H1 (cell line): ENCODE measurements at regions not wholly inside any gene's neighbourhood (a gene's known extent, or its start where the extent isn't known, plus 50 kb on each side); places are given as distances from the start of the nearest gene placed in this dataset.

Experiments
- CTCF ChIA-PET: fragments of 300-600 bp; sonication (Branson Sonifier 250); formaldehyde crosslinking; loops from one replicate; lab custom pipeline; 2021; ENCODE audit not compliant: partially characterized antibody; lab: Charles Lee
- POLR2A ChIA-PET: fragments of 300-600 bp; sonication (Branson Sonifier 250); formaldehyde crosslinking; loops from one replicate; lab custom pipeline; 2021; ENCODE audit warnings: inconsistent platforms; ENCODE audit not compliant: partially characterized antibody; lab: Charles Lee
- DNase-seq, 2 experiments: peaks; one replicate each; pipeline versions ENCODE4 v3.0.0 to v3.0.0-alpha.2; 2010 to 2022; ENCODE audit warnings: low spot score in 2 of 2, low read depth in 1 of 2, mixed read lengths in 1 of 2
- FAIRE-seq: peaks from 2 replicates; lab custom pipeline; 2011; peaks lifted over from hg19 to GRCh38; lab: Jason Lieb, UNC
- H2AFZ ChIP-seq: 2 replicates; pipeline ENCODE4 v1.8.1; 2012; ENCODE audit warnings: low read length, inconsistent platforms
- H2AK5ac ChIP-seq: 2 replicates; pipeline ENCODE4 v1.6.1; 2013; ENCODE audit warnings: low read depth, low read length
- H2BK120ac ChIP-seq: replicated peaks from 2 replicates; pipeline ENCODE3; 2013; ENCODE audit warnings: low read depth, low read length, inconsistent platforms
- H2BK12ac ChIP-seq: 2 replicates; pipeline ENCODE4 v1.6.1; 2013; ENCODE audit warnings: low read depth, low read length
- H2BK15ac ChIP-seq: 2 replicates; pipeline ENCODE4 v1.6.1; 2013; ENCODE audit warnings: low read length
- H2BK20ac ChIP-seq: 2 replicates; pipeline ENCODE4 v1.6.1; 2013; ENCODE audit warnings: low read length
- H2BK5ac ChIP-seq: 2 replicates; pipeline ENCODE4 v1.6.1; 2013; ENCODE audit warnings: low read depth, low read length
- H3K14ac ChIP-seq: 2 replicates; pipeline ENCODE4 v1.6.1; 2013; ENCODE audit warnings: inconsistent platforms; ENCODE audit not compliant: insufficient read length
- H3K18ac ChIP-seq: 2 replicates; pipeline ENCODE4 v1.6.1; 2013; ENCODE audit warnings: low read length; ENCODE audit errors: extremely low read depth
- H3K23ac ChIP-seq: 2 replicates; pipeline ENCODE4 v1.6.1; 2013; ENCODE audit warnings: inconsistent platforms; ENCODE audit not compliant: insufficient read length
- H3K23me2 ChIP-seq: 2 replicates; pipeline ENCODE4 v1.6.1; 2013; ENCODE audit warnings: low read depth, low read length
- H3K27ac ChIP-seq: 2 replicates; pipeline ENCODE4 v1.6.1; 2011; ENCODE audit warnings: low read depth, low read length, inconsistent platforms
- H3K27me3 ChIP-seq, 4 experiments: replicated peaks in 1 of 4; 1 replicate in 1 of 4; 2 replicates in 3 of 4; pipeline versions ENCODE4 v1.6.1 to v1.8.1; 2011 to 2013; ENCODE audit warnings: low read length in 3 of 4, mild to moderate bottlenecking in 3 of 4, inconsistent platforms in 2 of 4, mixed read lengths in 2 of 4, moderate library complexity in 1 of 4; ENCODE audit not compliant: control insufficient read depth in 3 of 4, insufficient read depth in 3 of 4; ENCODE audit errors: extremely low read depth in 1 of 4
- H3K36me3 ChIP-seq, 4 experiments: 2 replicates each; pipeline versions ENCODE4 v1.6.1 to v1.8.1; 2011 to 2013; ENCODE audit warnings: mild to moderate bottlenecking in 4 of 4, low read length in 3 of 4, moderate library complexity in 2 of 4, control low read depth in 1 of 4, inconsistent platforms in 1 of 4; ENCODE audit not compliant: insufficient read depth in 4 of 4, control insufficient read depth in 2 of 4
- H3K4ac ChIP-seq: replicated peaks from 2 replicates; pipeline ENCODE3; 2013; ENCODE audit warnings: low read length, low read depth, mixed read lengths, inconsistent platforms; ENCODE audit not compliant: insufficient read length
- H3K4me1 ChIP-seq, 4 experiments: replicated peaks in 1 of 4; 1 replicate in 1 of 4; 2 replicates in 3 of 4; pipeline versions ENCODE4 v1.6.1 to v1.8.1; 2011 to 2013; ENCODE audit warnings: low read length in 3 of 4, inconsistent platforms in 2 of 4, mixed read lengths in 1 of 4; ENCODE audit not compliant: insufficient read depth in 4 of 4, control insufficient read depth in 3 of 4
- H3K4me2 ChIP-seq, 2 experiments: 2 replicates each; pipeline versions ENCODE4 v1.6.1 to v1.8.1; 2011 to 2013; ENCODE audit warnings: low read depth in 2 of 2, low read length in 2 of 2, control low read depth in 1 of 2, inconsistent platforms in 1 of 2, mild to moderate bottlenecking in 1 of 2; ENCODE audit not compliant: insufficient read depth in 1 of 2
- H3K4me3 ChIP-seq, 4 experiments: fragments of 200-600, 300-600 bp in 1 of 4; sonication (generic), shearing (Covaris generic), sonication (Bioruptor Twin) in 1 of 4; 2 replicates each; pipeline versions ENCODE4 v1.5.1 to v1.8.1; 2011 to 2016; ENCODE audit warnings: low read length in 4 of 4, low read depth in 3 of 4, control low read depth in 2 of 4, inconsistent platforms in 2 of 4, mild to moderate bottlenecking in 2 of 4, mixed read lengths in 1 of 4, moderate library complexity in 1 of 4; ENCODE audit not compliant: insufficient read depth in 2 of 4; ENCODE audit errors: extremely low read depth in 1 of 4
- H3K56ac ChIP-seq: replicated peaks from 2 replicates; pipeline ENCODE3; 2013; ENCODE audit warnings: low read depth, mild to moderate bottlenecking, mixed read lengths, low read length, inconsistent platforms; ENCODE audit not compliant: insufficient read length
- H3K79me1 ChIP-seq: 2 replicates; pipeline ENCODE4 v1.6.1; 2013; ENCODE audit warnings: low read depth, low read length, control low read depth
- H3K79me2 ChIP-seq, 2 experiments: 2 replicates each; pipeline versions ENCODE4 v1.6.1 to v1.8.1; 2012 to 2013; ENCODE audit warnings: low read length in 2 of 2, mild to moderate bottlenecking in 2 of 2, inconsistent platforms in 1 of 2; ENCODE audit not compliant: insufficient read depth in 2 of 2, control insufficient read depth in 1 of 2
- H3K9ac ChIP-seq, 4 experiments: replicated peaks in 1 of 4; 1 replicate in 1 of 4; 2 replicates in 3 of 4; pipeline versions ENCODE4 v1.6.1 to v1.8.1; 2011 to 2013; ENCODE audit warnings: low read depth in 3 of 4, low read length in 3 of 4, control low read depth in 2 of 4, mild to moderate bottlenecking in 2 of 4, moderate library complexity in 2 of 4, inconsistent platforms in 1 of 4; ENCODE audit errors: extremely low read depth in 1 of 4
- H3K9me3 ChIP-seq, 2 experiments: 2 replicates each; pipeline versions ENCODE4 v1.6.1 to v1.8.1; 2012 to 2013; ENCODE audit warnings: mild to moderate bottlenecking in 2 of 2, moderate library complexity in 2 of 2, control low read depth in 1 of 2, inconsistent platforms in 1 of 2, low read depth in 1 of 2, low read length in 1 of 2, mixed read lengths in 1 of 2; ENCODE audit not compliant: insufficient read depth in 2 of 2
- H4K20me1 ChIP-seq, 2 experiments: replicated peaks in 1 of 2; 2 replicates each; pipeline versions ENCODE3 to v1.8.1; 2011 to 2013; ENCODE audit warnings: inconsistent platforms in 2 of 2, low read length in 2 of 2, mild to moderate bottlenecking in 1 of 2; ENCODE audit not compliant: insufficient read depth in 2 of 2, control insufficient read depth in 1 of 2
- H4K5ac ChIP-seq: 2 replicates; pipeline ENCODE4 v1.6.1; 2013; ENCODE audit warnings: low read length, low read depth, mixed read lengths, inconsistent platforms; ENCODE audit not compliant: insufficient read length
- H4K8ac ChIP-seq: 2 replicates; pipeline ENCODE4 v1.8.0; 2013; ENCODE audit warnings: mild to moderate bottlenecking, moderate library complexity, low read length, inconsistent platforms; ENCODE audit not compliant: insufficient read depth; ENCODE audit errors: extremely low read depth
- H4K91ac ChIP-seq: replicated peaks from 2 replicates; pipeline ENCODE3; 2013; ENCODE audit warnings: low read length, mixed read lengths, inconsistent platforms; ENCODE audit not compliant: insufficient read length
- GABPA ChIP-seq: IDR thresholded peaks from 2 replicates; pipeline ENCODE4 v1.6.1; 2011; ENCODE audit warnings: mild to moderate bottlenecking, low read length, moderate library complexity, borderline replicate concordance; ENCODE audit not compliant: insufficient read depth
- GTF2F1 ChIP-seq: IDR thresholded peaks from 2 replicates; pipeline ENCODE4 v1.6.1; 2012; ENCODE audit warnings: low read depth, low read length, improper control_type of control experiment, borderline replicate concordance
- HDAC6 ChIP-seq: IDR thresholded peaks from one replicate; pipeline ENCODE4 v1.7.1; 2012; ENCODE audit warnings: low read depth, mild to moderate bottlenecking, inconsistent platforms, low read length, moderate library complexity
- SIRT6 ChIP-seq: IDR thresholded peaks from one replicate; pipeline ENCODE4 v1.7.1; 2012; ENCODE audit warnings: low read length, inconsistent platforms
- ZNF274 ChIP-seq: IDR thresholded peaks from 2 replicates; pipeline ENCODE4 v1.7.0; 2012; ENCODE audit warnings: low read length, borderline replicate concordance; ENCODE audit errors: extremely low read depth
- WGBS, 2 experiments: shearing (Covaris generic) in 1 of 2; methylation state at CpG; one replicate each; pipeline versions ENCODE4 v1.1.6 to v1.1.7; 2013 to 2015; ENCODE audit warnings: low lambda C conversion rate in 2 of 2, mixed read lengths in 2 of 2, inconsistent platforms in 1 of 2, low coverage in 1 of 2, missing lambda C conversion rate in 1 of 2; ENCODE audit not compliant: insufficient replicate concordance in 2 of 2, insufficient coverage in 1 of 2, insufficient read length in 1 of 2; ENCODE audit errors: extremely low coverage in 1 of 2, missing lambda C conversion rate in 1 of 2; 5-methylcytosine and 5-hydroxymethylcytosine counted together

DNA sequence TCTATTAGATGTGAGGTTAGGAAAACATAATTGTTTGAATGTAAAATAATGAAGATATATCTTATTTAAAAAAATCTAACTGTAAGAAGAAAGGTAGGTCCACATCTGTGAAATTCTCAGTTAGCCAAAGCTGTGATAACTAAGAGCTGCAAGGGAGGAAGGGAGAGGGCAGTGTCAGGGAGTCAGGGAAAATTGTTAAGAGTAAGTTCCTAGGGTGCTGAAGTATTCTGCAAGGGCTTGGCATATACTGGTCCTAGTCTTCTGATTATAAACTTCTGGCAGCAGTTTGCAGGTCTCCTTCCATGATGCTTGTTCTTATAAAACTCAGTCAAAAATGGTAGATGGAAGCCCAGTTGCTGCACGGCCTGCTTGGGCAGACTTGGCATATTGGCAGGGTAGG is 233.2 kb downstream of the NMUR2 start:
- H3K56ac ChIP-seq: no peak overlapping the region
- H2BK5ac ChIP-seq: no peak overlapping the region
- H2BK15ac ChIP-seq: no peak overlapping the region
- H3K14ac ChIP-seq: no peak overlapping the region
- H3K27me3 ChIP-seq: peaks cover 0 to 1% (median 0%) of the 10 kb centered on the region in 4 experiments; a peak in 1 of 7 replicates
- no peak overlapping the region for H4K91ac ChIP-seq
- H4K20me1 ChIP-seq: no peaks in the 10 kb centered on the region
- H3K23ac ChIP-seq: no peak overlapping the region
- H3K27ac ChIP-seq: no peak overlapping the region
- H4K8ac ChIP-seq: no peak overlapping the region
- no peak overlapping the region for H3K4ac ChIP-seq
- no peak overlapping the region for H4K5ac ChIP-seq
- no peak overlapping the region for H2BK20ac ChIP-seq
- no peak overlapping the region for H2AFZ ChIP-seq
- H3K9me3 ChIP-seq: no peaks in the 10 kb centered on the region
- FAIRE-seq (no peak), DNase-seq (no peak)
- no peaks in the 10 kb centered on the region for H3K79me2 ChIP-seq
- no peak overlapping the region for H2BK120ac ChIP-seq
- no peak overlapping the region for H3K18ac ChIP-seq
- no peaks in the 10 kb centered on the region for H3K36me3 ChIP-seq
- H2AK5ac ChIP-seq: no peak overlapping the region
- H3K4me2 ChIP-seq: no peak overlapping the region
- 84% methylated on average over 1 of the region's 1 CpG; no CpG with 5 or more reads in 1 of the 2 experiments for WGBS, 2 experiments
- CTCF ChIA-PET: interaction anchor here (0.6 to 1.6 kb wide), 5 partner anchors 29 to 253 kb away, joined by 3 to 6 read pairs (median 3); no protein-coding TSS in a partner anchor
- no peaks in the 10 kb centered on the region for H3K79me1 ChIP-seq
- H3K4me3 ChIP-seq: no peak overlapping the region
- H3K23me2 ChIP-seq: no peaks in the 10 kb centered on the region
- no peak overlapping the region for H3K9ac ChIP-seq
- POLR2A ChIA-PET: no interaction called here
- H2BK12ac ChIP-seq: no peak overlapping the region
- peaks cover 0 to 7% (median 2%) of the 10 kb centered on the region in 4 experiments; a peak in 2 of 7 replicates for H3K4me1 ChIP-seq
- no peak for TF ChIP-seq HDAC6
- TF ChIP-seq GTF2F1: no peak
- no peak for TF ChIP-seq ZNF274
- no peak for TF ChIP-seq GABPA
- no peak for TF ChIP-seq SIRT6
